NCI-H2171 treated with DMSO at 0.1 percent for 48 hours (cell line): ENCODE measurements at regions not wholly inside any gene's neighbourhood (a gene's known extent, or its start where the extent isn't known, plus 50 kb on each side); places are given as distances from the start of the nearest gene placed in this dataset.

Source experiments
- DNase-seq: peaks from one replicate; lab custom pipeline; 2025; lab: John Stamatoyannopoulos, UW

- DNase-seq, result no peak
These were observed 70.4 kb upstream of the SMNDC1 start for GRCh38 chr10:110375121-110375520.

- DNase-seq, result no peak
These were observed 71.5 kb upstream of the SMNDC1 start for GRCh38 chr10:110376021-110376766.

GRCh38 chr10:110376767-110377160 is 72.0 kb upstream of the SMNDC1 start:
- no peak for DNase-seq

- no peak for DNase-seq
These were observed 73.3 kb upstream of the SMNDC1 start for GRCh38 chr10:110378006-110378405.

GRCh38 chr10:110378533-110379108 is 73.9 kb upstream of the SMNDC1 start:
- DNase-seq, result no peak

DNA sequence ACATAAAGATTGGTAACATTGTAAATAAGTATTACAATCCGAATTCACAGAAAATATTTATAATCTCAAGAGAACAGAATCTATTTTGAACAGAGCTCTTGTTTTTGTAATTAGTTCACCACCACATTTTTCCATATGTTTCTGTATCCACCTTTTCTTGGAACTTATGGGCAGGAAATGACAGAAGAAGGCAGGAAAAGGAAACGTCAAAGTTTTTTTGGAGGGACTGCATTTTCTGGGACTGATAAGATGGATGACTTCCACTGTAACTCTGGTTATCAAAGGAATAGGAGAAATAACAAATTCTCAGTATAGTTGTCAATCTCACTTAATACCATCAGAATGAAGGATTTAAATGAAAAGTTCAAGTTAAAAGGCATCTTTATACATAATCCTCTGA is 75.1 kb upstream of the SMNDC1 start:
- DNase-seq, result no peak

- no peak for DNase-seq
These were observed 75.6 kb upstream of the SMNDC1 start for GRCh38 chr10:110380293-110380692.

DNA sequence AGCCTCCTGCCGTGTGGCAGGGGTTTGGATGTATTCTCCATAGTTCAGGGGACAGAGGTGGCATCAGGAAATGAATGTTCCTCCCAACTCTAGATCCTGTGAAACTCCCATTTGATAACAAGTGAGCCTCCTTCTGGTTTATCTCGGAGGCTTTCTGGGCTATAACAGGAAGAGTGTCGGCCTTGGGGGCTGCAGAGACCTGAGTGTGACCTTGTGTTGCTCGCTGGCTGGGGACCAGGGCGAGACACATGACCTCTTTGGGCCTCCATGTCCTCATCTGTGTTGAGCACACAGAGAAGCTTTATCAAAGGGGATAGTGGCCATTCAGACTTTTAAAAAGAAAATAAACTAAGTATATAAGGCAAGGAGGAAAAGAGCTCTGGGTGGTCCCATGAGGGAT is 78.0 kb upstream of the SMNDC1 start:
- no peak for DNase-seq

DNA sequence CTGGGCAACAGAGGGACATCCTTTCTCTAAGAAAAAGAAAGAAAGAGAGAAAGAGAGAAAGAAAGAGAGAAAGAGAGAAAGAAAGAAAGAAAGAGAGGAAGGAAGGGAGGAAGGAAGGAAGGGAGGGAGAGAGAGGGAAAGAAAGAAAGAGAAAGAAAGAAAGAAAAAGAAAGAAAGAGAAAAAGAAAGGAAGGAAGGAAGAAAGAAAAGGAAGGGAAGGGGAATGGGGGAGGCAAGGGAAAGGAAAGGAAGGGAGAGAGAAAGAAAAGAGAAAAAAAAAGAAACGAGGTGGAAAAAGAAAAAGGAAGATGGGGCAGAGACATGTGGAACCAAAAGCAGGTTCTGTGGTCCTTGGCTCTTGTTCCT is 82.9 kb upstream of the SMNDC1 start:
- no peak for DNase-seq

- no peak for DNase-seq
These were observed 83.4 kb upstream of the SMNDC1 start for GRCh38 chr10:110387983-110388686.

DNA sequence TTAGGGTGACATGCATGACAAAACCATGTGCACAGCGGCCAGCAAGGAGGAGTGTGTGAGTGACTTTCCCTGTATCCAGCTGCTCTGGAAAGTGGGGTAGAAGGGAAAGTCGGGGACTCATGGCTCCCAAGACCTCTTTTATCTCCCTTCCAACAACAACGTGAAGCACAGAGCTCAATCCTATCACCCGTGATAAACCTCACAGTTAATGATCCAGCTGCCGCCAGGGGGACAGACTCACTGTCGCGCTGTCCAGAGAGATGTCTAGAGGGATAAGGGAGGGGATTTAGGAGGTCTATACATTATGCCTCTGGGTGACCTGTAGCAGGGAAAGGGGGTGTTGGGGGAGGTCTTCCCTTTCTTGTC is 84.0 kb upstream of the SMNDC1 start:
- DNase-seq, result no peak

DNA sequence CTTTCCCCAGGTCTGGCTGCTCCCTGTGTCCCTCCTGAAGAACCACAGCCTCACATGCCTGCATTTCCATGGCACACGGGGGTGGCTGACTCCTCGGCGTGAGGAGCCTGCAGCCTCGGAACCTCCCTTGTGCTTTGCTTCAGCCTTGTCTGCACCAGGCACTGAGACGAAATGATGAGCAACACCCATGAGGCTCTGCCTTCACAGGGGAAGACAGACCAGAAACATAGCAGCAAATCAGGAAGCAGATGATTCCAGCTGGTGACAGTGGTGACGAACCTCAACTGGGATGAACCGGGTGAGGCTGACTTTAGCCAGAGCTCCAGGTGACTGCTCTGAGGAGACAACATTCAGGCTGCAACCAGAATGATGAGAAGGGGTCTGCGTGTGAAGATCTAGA is 84.5 kb upstream of the SMNDC1 start:
- no peak for DNase-seq

- no peak for DNase-seq
These were observed 86.8 kb upstream of the SMNDC1 start for GRCh38 chr10:110391541-110391940.

DNA sequence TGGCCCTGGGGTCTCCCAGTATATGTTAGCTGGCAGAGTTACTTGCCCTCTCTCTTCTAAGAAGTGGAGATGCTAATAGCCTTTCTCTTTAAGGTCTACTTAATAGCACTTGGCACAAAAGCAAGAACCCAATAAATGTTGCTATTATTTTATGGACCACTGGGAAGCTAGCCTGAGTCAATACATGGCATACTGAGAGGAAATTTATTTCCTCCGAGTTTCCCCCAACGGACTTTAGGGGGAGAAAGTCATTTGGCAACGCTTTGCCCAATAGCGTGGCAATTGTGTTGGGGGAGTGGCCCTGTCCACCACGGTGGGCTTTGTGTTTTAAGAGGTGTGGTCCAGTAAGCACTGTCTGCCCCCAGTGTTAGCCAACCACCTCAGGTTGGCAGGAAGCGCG is 87.4 kb upstream of the SMNDC1 start:
- DNase-seq, result no peak

- DNase-seq, result no peak
These were observed 88.4 kb upstream of the SMNDC1 start for GRCh38 chr10:110392868-110393740.

- DNase-seq, result no peak
These were observed 89.1 kb upstream of the SMNDC1 start for GRCh38 chr10:110393866-110394265.

- DNase-seq, result no peak
These were observed 89.6 kb upstream of the SMNDC1 start for GRCh38 chr10:110394296-110394695.

DNA sequence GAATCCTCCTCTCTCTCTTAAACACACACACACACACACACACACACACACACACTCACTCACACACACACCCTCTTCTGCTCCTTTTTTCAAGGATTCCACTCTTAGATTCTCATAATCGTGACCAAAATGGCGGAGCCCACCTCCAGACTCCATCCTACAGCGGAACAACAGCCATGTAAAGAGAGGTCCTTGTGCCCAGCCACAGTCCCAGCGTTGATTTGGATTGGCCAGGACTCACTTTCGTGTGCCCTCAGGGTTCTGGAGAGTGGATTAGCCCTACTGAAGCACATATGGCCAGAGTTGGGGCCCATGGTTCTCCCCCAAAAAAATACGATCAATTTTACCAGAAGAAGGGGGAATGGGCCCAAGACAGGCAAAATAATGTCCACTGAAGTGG is 90.2 kb upstream of the SMNDC1 start:
- no peak for DNase-seq

- no peak for DNase-seq
These were observed 90.9 kb upstream of the SMNDC1 start for GRCh38 chr10:110395350-110396283.

- DNase-seq, result no peak
These were observed 91.5 kb upstream of the SMNDC1 start for GRCh38 chr10:110396284-110396651.

DNA sequence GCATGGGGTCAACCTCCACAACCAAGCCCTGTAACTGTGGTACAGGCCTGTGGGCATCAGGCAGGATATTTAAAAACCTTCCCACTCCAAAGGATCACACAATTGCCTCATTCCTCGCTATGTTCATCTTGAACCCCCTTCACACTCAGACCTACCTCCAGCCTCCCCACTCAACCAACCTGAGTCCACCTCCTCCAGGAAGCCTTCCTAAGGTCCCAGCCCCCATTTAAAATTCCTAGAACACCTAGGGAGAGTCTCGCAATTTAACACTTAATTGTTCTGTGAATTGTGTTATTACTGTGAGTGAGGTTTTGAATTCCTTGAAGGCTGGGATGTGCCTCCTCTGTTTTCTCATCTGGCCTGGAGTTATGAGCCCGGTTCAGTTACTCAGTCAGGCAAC is 93.1 kb upstream of the SMNDC1 start:
- DNase-seq, result no peak
